Activated CD4-positive, alpha-beta T cell treated with anti-CD3 and anti-CD28 coated beads, Interleukin-2, amount 50 U/mL, for 24 hours (primary cell): ENCODE measurements at regions not wholly inside any gene's neighbourhood (a gene's known extent, or its start where the extent isn't known, plus 50 kb on each side); places are given as distances from the start of the nearest gene placed in this dataset.

Source experiments
- DNase-seq, 2 donors: peaks; one replicate each; pipeline ENCODE4 v3.0.0-alpha.2; 2020; ENCODE audit warnings: low read depth in 1 of 2, low spot score in 1 of 2

DNA sequence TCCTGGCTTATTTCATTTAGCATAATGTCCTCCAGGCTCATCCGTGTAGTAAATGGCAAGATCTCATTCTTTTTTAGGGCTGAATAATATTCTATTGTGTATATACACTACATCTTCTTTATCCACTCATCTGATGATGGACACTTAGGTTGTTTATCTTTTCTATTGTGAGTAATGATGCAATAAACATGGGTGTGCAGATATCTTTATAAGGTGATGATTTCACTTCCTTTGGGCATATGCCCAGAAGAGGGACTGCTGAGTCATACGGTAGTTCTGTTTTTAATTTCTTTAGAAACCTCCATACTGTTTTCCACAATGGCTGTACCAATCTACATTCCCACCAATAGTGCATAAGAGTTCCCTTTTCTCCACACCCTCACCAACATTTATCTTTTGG is 317.6 kb upstream of the CNKSR2 start:
- DNase-seq: no peak

DNA sequence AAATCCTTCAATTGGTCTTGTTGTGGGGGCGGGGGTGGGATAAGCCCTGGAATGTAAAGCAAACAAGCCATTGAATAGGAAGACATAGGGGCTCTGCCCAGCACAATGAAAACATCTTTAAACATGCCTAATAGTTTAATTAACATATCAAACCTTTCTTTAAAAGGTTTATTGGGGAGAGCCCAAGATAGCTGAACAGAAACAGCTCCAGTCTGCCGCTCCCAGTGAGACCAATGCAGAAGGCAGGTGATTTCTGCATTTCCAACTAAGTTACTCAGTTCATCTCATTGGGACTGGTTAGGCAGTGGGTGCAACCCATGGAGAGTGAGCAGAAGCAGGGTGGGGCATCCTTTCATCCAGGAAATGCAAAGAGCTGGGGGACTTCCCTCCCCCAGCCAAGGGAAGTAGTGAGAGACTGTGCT is 327.2 kb upstream of the CNKSR2 start:
- DNase-seq: no peak

DNA sequence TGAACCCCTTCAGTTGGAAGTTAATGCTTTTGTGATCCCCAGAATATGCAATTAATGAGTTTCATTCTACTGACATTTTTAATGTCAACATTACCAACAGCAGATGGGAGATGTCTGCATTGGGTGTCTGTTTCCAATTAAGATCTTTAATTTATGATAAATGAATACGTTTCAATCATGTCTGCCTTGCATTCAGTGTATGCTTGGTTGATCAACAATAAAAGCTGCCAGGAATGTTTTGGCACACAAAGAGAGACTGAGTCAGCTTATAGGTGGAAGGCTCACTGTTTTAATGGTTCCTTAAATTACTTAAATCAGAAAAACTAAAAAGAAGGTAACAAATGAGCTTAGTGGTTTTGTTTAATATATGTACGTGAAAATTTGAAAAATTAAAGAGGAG is 359.9 kb upstream of the CNKSR2 start:
- no peak for DNase-seq

DNA sequence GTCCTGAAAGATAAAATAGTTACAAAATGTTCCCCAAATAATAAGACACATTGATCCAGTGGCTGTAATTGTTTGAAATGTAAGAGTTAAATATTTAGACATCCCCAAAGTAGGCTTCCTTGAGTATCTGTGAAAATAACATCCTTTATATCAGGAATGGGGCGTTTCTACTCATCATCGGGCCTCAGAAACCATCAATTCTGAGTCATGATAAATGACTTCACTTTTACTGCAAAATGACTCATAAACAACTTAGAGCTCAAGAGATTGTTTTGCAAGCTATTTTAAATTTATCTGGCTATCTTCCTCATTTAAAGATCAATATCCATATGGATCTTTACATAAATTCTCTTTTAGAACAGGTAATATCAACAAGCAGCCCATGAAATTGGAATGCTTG is 369.4 kb upstream of the CNKSR2 start:
- DNase-seq: no peak

DNA sequence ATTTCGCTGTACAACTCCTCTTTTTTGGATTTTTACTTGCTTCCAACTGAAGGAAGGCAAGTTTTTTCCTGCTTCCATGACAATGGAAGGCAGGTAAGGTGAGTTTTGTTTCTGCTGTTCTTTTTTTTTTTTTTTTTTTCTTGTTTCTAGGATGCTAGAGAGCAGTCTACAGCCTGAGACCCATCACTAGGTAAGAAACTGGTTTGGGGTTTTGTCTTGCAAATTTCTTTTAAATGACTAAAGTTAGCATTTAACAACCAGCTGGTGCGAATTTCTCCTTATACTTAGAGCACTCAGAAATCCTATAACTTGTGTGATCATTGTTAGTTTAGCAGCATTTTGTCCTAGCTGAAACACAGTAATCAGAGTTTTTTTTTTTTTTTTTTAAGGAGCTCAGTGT is 378.4 kb upstream of the CNKSR2 start:
- no peak for DNase-seq

DNA sequence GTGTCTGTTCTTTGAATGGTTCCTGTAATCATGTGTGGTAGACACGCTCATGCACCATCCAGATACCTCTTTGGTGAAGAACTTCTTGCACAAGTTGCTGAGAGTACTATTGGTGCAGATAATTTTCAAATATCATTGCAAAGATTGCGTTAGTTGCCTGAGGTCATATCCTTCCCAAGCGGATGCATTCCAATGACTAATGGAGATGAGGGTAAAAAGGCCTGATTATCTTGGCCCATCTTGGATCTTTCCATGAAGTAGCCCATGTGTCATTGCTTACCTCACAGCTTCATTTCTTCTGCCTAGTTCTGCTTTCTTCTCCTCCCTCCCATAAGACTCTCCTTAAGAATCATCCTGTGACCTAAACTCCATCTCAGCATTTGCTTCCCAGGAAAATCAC is 384.9 kb upstream of the CNKSR2 start:
- no peak for DNase-seq

DNA sequence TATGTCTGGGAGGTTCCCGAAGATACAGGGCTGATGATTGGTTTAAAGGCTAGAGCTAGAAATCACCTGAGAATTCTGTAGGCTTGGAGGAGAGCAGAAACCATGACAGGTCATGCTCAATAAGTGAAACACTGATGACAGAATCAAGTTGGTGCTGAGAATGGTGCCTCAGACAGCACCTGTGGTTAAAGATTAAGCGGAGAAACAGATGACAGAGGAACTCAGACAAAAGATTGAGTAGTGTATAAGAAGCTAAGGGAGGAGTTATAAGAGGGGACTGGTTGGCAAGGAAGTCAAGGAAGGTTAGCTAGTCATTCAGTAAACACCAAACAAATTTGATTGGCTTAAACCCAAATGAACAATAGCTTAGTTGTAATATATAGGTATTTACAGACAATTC is 385.4 kb upstream of the CNKSR2 start:
- no peak for DNase-seq

DNA sequence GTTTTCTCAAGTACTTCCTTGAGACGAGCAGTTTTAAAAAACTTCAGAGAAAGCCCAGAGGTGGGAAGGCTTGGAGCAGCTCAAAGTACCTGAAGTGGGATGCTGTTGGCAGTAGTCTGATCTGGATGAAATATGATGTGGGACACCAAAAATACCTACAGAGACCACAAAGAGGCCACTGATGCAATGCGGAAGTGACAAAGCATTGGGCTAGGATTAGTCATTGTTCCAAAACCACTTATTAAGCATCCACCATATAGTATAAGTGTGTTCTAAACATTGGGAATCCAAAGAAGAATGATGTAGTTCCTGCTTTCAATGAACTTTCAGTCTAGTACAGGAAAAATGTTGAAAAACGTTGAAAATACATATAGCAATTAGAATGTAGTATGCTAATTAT is 386.1 kb upstream of the CNKSR2 start:
- DNase-seq: no peak

DNA sequence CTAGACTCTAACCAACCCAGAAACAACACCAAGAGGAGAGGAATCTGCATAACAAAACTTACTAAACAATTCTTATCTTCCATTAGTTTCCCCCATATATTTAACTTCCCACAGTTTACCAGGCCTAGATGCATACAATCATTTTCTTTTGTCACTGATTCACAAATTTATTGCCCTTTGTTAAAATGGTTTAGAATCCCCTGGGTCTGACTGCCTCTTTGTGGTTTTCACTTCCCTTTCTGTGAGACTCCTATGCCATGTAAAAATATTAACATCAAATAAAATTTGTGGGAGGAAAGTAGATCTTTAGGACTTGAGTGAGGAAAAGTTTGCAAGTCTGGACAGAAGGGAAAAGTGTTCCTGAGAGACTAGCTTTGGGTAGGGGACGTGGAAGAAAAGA is 393.8 kb upstream of the CNKSR2 start:
- DNase-seq: no peak

DNA sequence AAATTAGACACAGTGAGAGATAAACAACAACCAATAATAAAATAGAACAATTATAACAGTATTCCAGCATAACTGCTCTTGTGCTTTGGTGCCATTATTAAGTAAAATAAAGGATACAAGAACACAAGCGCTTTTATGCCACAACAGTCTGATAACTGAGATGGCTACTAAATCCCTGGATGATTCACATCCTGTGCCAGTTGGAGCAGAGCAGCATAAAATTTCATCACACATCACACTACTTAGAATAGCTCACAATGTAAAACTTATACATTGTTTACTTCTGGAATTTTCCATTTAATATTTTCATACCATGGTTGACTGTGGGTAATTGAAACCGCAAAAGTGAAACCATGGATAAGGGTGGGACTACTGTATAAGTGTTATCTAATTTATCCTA is 399.9 kb upstream of the CNKSR2 start:
- no peak for DNase-seq

DNA sequence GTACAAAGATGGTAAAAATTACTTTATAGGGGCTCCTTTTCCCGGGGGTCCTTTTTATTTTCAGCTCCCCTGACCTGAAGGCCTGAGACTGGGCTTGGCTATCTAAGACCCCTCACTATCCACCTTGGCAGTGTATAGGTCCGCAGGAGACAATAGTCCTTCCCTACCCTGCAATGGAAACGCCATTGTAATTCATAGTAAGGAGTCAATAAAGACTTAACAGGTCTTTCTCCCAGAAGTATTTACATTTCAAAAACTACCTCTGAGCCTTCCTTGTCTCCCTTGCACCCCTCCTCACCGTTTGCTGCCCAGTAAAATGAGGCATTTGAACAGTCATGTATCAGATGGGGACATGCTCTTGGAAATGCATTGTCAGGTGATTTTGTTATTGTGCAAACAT is 401.2 kb upstream of the CNKSR2 start:
- DNase-seq: no peak

DNA sequence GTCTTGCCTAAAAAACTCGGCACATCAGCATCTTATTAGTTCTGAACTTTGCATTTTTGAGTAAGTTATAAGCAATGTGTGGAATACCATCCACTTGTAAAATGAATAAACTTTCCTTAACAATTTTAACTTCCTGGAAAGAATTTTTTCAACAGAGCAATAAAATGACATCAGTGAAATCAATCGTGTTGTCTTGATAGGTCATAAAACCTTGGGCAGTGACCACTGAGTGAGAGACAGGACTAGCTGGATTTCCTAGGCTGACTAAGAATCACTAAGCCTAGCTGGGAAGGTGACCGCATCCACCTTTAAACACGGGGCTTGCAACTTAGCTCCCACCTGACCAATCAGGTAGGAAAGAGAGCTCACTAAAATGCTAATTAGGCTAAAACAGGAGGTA is 403.0 kb upstream of the CNKSR2 start:
- no peak for DNase-seq

DNA sequence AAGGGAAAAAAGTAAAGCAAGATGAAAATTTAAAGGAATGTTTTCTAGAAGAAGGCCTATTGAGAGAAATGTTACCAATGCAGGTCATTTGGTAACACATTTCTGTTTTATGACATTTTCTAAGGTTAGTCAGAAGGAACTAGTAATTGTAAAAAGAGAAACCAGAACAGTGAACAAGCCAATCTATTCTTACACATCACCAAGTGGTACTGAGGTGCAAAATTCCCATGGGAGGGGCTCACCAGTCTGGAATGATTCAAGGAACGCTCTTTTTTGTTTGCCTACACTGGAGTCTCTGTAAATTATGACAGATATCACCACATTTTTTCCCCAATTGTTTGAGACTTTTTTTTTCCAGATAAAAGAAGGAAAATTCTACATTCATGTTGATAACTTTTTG is 404.7 kb upstream of the CNKSR2 start:
- DNase-seq: no peak

DNA sequence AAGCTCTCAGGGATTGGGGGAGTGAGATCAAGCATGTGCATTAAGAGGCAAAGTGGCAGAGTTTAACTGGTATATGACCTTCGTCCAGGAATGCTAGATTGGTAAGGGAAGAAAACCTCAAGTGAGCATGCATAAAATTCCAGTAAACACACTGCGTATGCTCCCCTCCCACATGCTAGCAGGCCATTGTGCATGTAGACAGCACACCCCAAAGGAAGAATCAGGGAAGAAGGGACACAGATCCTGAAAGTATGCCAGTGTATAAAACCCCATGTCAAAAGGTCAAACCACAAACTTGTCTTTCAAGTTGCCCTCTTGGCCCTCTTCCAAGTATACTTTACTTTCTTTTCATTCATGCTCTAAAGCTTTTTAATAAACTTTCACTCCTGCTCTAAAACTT is 405.2 kb upstream of the CNKSR2 start:
- DNase-seq: no peak

DNA sequence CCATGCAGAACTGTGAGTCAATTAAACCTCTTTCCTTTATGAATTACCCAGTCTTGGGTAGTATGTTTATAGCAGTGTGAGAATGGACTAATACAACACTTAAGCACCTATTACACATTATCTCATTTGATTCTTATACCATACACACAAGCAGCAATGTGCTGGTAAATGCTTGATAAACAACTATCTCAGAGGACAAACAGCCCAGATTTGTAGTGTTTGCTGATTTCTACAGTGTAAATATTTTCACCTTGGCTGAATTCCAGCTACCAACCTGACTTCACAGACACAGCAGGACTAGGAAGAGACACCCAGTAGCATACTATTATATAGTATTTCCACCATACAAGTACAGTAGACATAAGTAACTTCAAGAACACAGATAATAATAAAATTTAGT is 406.5 kb upstream of the CNKSR2 start:
- no peak for DNase-seq

DNA sequence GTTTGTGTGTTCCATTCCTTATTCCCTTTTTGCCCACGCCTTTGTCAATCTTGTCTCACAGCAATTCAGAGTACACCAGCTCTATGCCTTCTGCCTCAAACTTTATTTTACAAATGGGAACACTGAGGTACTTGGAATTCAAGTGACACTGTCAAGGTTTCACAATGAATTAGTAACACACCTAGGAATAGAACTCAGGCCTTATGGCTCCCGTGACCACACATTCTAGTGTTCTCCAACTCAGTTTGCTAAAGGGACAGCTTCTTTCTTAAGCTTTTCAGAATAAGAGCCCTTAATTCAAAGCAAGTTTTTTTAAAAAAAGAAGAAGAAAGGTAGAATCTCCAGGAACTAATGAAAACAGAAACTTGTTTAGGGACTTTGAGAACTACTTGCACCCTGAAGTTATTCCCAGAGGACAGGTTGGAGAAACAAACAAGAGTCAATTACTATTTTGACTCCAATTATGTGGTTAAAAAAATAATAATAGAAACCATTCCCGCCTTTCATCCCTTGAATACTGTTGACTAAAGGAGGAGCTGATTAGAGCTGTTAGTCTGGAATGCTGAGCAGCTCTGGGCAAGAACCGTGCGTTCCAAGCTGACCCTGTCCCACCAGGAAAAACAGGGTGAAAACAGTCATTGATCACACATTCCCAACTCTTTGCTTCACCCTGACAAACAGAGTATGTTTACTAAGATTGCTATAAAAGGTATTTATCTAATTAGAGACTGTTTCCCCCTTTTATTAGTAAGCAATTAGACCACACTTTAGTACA is 408.8 kb upstream of the CNKSR2 start:
- DNase-seq: no peak

DNA sequence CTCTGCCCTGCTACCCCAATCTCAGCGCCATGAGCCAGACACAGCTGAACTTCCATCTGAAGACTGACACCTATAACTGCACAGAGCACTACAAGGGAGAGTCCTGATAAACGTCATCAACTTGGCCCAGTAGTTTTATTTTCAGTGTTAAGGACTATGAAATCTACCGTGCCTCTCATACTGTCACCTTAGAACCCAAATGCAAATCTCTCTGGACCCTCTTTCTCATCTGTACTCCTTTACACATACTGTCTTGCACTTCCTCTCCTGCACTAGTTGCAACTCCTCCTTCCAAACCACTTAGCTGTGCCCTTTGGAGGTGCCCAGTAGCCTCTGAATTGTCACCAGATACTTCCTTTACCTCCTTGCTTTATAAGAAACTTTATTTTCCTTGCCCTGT is 420.2 kb upstream of the CNKSR2 start:
- no peak for DNase-seq

DNA sequence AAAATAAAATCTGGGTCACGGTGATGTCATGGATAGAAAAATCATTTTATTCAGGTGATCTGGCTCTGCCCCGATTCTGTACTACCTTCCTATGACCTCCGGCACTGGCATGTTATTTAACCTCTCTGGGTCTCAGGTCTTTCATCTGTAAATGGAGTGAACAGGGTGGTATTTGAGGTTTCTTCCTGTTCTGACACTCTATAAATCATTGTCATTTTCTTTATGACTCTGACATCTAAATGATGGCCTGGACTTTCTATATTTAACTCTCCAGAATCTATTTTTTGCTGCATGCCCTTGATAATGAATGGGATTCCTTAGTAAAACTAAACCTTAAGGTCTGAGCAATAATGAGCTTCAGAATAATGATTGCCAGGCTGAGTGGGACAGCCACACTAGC is 422.0 kb upstream of the CNKSR2 start:
- no peak for DNase-seq

DNA sequence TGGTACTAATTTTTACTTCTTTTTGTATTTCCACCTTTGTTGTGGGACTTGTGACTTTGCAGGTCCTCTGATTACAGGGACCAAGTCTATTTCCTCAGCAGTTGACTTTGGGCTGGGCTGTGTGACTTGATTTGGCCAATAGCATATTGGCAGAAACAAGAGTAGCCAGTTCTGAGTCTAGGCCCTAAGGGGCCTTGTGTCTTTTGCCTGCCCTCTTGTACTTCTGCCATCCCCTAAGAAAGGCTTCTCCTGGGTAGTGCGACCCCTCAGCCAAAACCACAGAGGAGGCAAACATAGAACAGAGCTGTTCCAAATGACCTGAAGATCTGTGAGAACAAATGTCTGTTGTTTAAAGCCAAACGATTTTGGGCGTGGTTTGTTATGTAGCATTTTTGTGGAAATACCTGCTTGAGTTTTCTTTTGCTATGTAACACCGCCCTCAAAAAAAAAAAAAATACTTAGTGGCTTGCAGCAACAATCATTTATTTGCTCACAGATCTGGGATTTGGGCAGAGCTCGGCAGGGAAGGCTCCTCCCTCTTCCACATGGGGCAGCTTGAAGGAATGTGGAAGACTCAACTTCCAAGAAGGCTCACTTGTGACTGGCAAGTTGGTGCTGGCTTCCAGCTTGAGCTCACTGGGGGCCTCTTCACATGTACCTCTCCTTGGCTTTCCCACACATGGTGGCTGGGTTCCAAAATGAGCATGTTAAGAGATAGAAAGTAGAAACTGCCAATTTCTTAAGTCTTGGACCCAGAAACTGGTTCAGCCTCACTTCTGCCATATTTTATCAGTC is 423.0 kb upstream of the CNKSR2 start:
- no peak for DNase-seq

DNA sequence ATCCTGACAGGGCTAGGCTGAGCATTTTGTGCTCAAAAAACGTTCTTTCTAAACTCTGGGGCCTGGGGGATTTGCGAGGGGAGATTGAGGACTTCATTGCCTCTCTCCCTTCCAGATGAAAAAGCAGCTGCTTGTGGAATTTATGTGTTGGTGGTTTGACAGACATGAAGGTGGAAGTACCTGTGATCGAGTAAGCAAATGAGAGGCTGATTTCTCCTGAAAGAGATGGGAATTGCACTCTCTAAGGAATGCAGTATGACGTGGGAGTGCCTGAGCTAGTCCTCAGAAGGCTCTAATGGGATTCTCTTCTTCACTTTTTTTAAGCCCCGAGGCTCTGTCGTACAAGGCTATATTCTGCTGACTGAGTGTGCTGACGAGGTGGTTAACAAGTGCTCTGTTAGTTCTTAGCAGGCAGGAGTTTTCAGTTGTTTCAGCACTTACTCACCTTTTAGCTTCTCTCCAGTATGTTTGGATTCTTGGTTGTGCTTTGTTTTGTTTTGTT is 426.8 kb upstream of the CNKSR2 start:
- DNase-seq: no peak

DNA sequence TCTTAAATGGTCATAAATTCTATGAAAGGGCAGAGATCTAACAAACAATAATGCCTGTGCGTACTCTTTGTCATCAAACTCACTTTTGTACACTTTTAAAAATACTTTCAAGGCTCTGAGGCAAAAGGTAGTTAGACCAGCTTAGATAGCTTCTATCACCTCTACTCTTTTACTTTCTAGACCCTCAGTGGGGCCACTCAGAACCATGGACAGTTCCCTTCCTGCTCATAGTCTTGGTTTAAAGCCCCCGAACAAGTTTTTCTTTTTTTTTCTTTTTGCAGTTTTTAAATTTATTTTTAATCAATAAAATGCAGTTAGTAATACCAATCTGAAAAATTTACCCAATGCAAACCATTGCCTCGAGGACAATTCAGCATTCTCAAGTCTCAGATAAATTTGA is 460.5 kb upstream of the CNKSR2 start:
- no peak for DNase-seq

DNA sequence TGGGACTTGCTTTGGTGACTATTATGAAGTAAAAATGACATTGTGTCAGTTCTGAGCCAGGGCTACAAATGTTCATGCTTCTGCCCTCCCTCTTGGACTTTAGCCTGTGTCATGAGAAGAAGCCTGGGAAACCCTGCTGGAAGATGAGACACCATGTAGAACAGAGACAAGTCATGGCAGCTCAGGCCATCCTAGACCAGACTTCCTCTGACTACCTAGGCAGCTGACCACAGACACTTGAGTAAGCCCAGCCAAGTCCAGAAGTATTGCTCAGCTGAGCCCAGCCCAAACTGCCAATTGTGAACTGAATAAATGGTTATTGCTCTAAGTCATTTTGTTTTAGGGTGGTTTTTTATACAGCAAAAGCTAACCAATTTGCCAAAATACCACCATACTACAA is 467.6 kb upstream of the CNKSR2 start:
- no peak for DNase-seq

DNA sequence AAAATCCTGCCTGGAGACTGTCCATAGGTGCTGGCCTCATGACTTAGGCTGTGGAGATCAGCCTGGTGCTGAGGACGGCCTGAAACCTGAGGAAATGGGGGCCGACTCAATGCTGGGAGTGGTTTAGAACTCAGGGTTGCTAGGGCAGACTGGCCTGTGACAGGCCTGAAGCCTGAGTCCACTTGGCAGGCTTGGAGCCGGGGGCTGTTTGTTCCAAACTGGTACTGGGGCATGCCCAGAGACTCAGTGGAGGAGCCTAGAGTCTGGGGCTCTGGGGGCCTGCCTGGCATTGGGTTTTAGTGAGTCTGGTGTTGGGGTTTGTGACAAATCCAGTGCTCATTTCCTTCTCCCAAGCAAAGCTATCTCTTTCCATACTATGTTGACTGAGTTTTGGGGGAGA is 489.7 kb upstream of the CNKSR2 start:
- no peak for DNase-seq
